Endothelial cell of umbilical vein (primary cell): ENCODE measurements at regions not wholly inside any gene's neighbourhood (a gene's known extent, or its start where the extent isn't known, plus 50 kb on each side); places are given as distances from the start of the nearest gene placed in this dataset.
"Not testable (repeated sequence)": the region's sequence is repeated elsewhere in the genome, so short reads cannot be mapped to it uniquely, and the experiment has no call there.

Experiments used
- MAX ChIP-seq: IDR thresholded peaks from 2 replicates; pipeline ENCODE4 v1.6.1; 2011; ENCODE audit not compliant: insufficient read depth, insufficient read length
- POLR2A ChIP-seq: IDR thresholded peaks from 2 replicates; pipeline ENCODE4 v1.6.1; 2012; ENCODE audit warnings: low read depth, mild to moderate bottlenecking, control low read depth, low read length
- TF ChIP-seq, protein P1 (sequence below), 2 donors: IDR thresholded peaks; 1 replicate in 1 of 2; 2 replicates in 1 of 2; pipeline ENCODE4 v1.5.1; 2011; ENCODE audit warnings: low read length in 2 of 2, mild to moderate bottlenecking in 2 of 2, moderate library complexity in 2 of 2, control low read depth in 1 of 2, inconsistent platforms in 1 of 2, low read depth in 1 of 2; ENCODE audit not compliant: insufficient read depth in 1 of 2; ENCODE audit errors: extremely low read depth in 1 of 2

DNA sequence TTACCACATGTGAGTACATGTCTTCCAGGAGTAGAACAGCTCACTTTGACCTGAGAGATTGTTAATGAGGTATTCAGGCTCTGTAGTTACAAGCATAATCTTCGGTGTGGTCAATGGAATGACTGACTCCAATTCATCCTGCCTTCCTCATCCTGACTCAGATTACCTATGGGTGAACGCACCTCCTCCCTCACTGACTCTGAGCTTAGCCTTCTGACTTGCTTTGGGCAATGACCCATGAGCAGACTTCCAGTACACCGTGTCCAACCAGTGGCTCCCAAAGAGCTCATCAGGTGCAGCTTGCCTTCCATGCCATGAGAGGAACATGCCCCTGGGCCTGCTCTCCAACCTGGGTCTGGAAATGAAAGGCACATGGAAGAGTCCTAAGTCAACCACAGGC is 361.0 kb upstream of the FRG1 start:
- not testable (repeated sequence) for TF ChIP-seq MAX, POLR2A
- TF ChIP-seq, protein P1, sequence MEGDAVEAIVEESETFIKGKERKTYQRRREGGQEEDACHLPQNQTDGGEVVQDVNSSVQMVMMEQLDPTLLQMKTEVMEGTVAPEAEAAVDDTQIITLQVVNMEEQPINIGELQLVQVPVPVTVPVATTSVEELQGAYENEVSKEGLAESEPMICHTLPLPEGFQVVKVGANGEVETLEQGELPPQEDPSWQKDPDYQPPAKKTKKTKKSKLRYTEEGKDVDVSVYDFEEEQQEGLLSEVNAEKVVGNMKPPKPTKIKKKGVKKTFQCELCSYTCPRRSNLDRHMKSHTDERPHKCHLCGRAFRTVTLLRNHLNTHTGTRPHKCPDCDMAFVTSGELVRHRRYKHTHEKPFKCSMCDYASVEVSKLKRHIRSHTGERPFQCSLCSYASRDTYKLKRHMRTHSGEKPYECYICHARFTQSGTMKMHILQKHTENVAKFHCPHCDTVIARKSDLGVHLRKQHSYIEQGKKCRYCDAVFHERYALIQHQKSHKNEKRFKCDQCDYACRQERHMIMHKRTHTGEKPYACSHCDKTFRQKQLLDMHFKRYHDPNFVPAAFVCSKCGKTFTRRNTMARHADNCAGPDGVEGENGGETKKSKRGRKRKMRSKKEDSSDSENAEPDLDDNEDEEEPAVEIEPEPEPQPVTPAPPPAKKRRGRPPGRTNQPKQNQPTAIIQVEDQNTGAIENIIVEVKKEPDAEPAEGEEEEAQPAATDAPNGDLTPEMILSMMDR (IDR thresholded peaks at IDR 0.05; ENCODE audit: extremely low read depth in 1 of 2, insufficient read depth in 1 of 2, low read depth in 1 of 2, low read length in 2 of 2) = not testable (repeated sequence)
